ENCODE measurements at regions not wholly inside any gene's neighbourhood (a gene's known extent, or its start where the extent isn't known, plus 50 kb on each side); places are given as distances from the start of the nearest gene placed in this dataset.

- TF ChIP-seq CTCF (conservative IDR thresholded peaks at IDR 0.05) (no peak), EZH2 (IDR thresholded peaks at IDR 0.05; ENCODE audit: low read depth) (no peak)
These were observed 157.4 kb upstream of the MAF start for GRCh38 chr16:79757968-79758367.

Data from PC-9 (cell line).